ENCODE measurements at regions not wholly inside any gene's neighbourhood (a gene's known extent, or its start where the extent isn't known, plus 50 kb on each side); places are given as distances from the start of the nearest gene placed in this dataset.
A peak's percentile ranks its signal among the peaks of the same experiment; 100 is the strongest.
"Not testable (repeated sequence)": the region's sequence is repeated elsewhere in the genome, so short reads cannot be mapped to it uniquely, and the experiment has no call there.

GRCh38 chr2:168328421-168328820 lies 81.0 kb upstream of the STK39 start:
- no peaks in the 10 kb centered on the region for H3K36me3 ChIP-seq
- H3K9me3 ChIP-seq (ENCODE audit: severe bottlenecking), result no peaks in the 10 kb centered on the region
- H3K4me3 ChIP-seq (ENCODE audit: low read depth, low read length), result no peak overlapping the region
- TF ChIP-seq CTCF (IDR thresholded peaks at IDR 0.05; ENCODE audit: low read depth, low read length), result peak; percentile 32; the same call in 1 of the 2 replicates
- H3K27ac ChIP-seq, result no peak overlapping the region
- DNase-seq, result no peak
- H3K27me3 ChIP-seq (ENCODE audit: insufficient read depth, low read depth, severe bottlenecking), result no peaks in the 10 kb centered on the region

- H3K27ac ChIP-seq, result no peak overlapping the region
- TF ChIP-seq CTCF (IDR thresholded peaks at IDR 0.05; ENCODE audit: low read depth, low read length), result no peak
These were observed 83.4 kb upstream of the STK39 start for GRCh38 chr2:168330624-168331423.

GRCh38 chr2:168335254-168335653 lies 87.9 kb upstream of the STK39 start:
- H3K4me3 ChIP-seq (ENCODE audit: low read depth, low read length); H3K9me3 ChIP-seq (ENCODE audit: severe bottlenecking); H3K27me3 ChIP-seq (ENCODE audit: insufficient read depth, low read depth, severe bottlenecking); DNase-seq; H3K36me3 ChIP-seq; H3K27ac ChIP-seq: not testable (repeated sequence)

More at GRCh38 chr2:168330624-168331423, 83.4 kb upstream of the STK39 start:
- no peak for DNase-seq
- Histone ChIP-seq H3K4me3 (ENCODE audit: low read depth, low read length) (no peak overlapping the region), H3K36me3 (no peaks in the 10 kb centered on the region), H3K27me3 (ENCODE audit: insufficient read depth, low read depth, severe bottlenecking) (no peaks in the 10 kb centered on the region), H3K9me3 (ENCODE audit: severe bottlenecking) (no peaks in the 10 kb centered on the region)

GRCh38 chr2:168336786-168337388 lies 89.5 kb upstream of the STK39 start:
- DNase-seq, result peak; percentile 72
- no peak overlapping the region for H3K4me3 ChIP-seq (ENCODE audit: low read depth, low read length)

GRCh38 chr2:168338292-168338691 lies 90.9 kb upstream of the STK39 start:
- TF ChIP-seq CTCF (IDR thresholded peaks at IDR 0.05; ENCODE audit: low read depth, low read length), result no peak
- no peak overlapping the region for H3K27ac ChIP-seq
- no peak overlapping the region for H3K4me3 ChIP-seq (ENCODE audit: low read depth, low read length)
- H3K27me3 ChIP-seq (ENCODE audit: insufficient read depth, low read depth, severe bottlenecking), result no peaks in the 10 kb centered on the region
- DNase-seq, result no peak
- H3K9me3 ChIP-seq (ENCODE audit: severe bottlenecking), result no peaks in the 10 kb centered on the region
- no peaks in the 10 kb centered on the region for H3K36me3 ChIP-seq

More at GRCh38 chr2:168336786-168337388, 89.5 kb upstream of the STK39 start:
- no peaks in the 10 kb centered on the region for H3K27me3 ChIP-seq (ENCODE audit: insufficient read depth, low read depth, severe bottlenecking)
- H3K36me3 ChIP-seq, result no peaks in the 10 kb centered on the region
- H3K27ac ChIP-seq, result no peak overlapping the region
- peak; percentile 81 for TF ChIP-seq CTCF (IDR thresholded peaks at IDR 0.05; ENCODE audit: low read depth, low read length)
- no peaks in the 10 kb centered on the region for H3K9me3 ChIP-seq (ENCODE audit: severe bottlenecking)

- Histone ChIP-seq H3K27ac (no peak overlapping the region), H3K36me3 (no peaks in the 10 kb centered on the region), H3K9me3 (ENCODE audit: severe bottlenecking) (no peaks in the 10 kb centered on the region), H3K27me3 (ENCODE audit: insufficient read depth, low read depth, severe bottlenecking) (no peaks in the 10 kb centered on the region), H3K4me3 (ENCODE audit: low read depth, low read length) (no peak overlapping the region)
- TF ChIP-seq CTCF (IDR thresholded peaks at IDR 0.05; ENCODE audit: low read depth, low read length), result no peak
- no peak for DNase-seq
These were observed 91.5 kb upstream of the STK39 start for GRCh38 chr2:168338803-168339437.

All from WERI-Rb-1 (cell line).